ENCODE measurements at regions not wholly inside any gene's neighbourhood (a gene's known extent, or its start where the extent isn't known, plus 50 kb on each side); places are given as distances from the start of the nearest gene placed in this dataset.

DNA sequence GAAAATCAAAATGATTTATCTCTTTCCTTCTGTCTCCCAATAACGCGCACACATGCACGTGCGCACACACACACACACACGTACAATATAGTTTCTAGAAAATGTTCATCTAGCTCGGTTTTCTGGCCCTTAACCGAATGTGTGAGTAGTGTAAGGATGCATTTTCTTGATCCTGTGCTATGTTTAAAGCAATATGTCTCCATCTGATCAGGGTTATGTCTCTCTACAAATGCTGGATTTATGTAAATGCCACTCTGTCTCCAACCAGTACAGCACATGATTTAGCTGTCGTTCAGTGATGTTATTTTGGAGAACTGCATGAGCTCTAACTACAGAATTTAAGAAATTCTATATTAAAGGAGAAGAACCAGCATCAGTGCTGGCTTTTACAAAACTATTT is 198.0 kb downstream of the TJP1 start:
- TF ChIP-seq, protein P1, sequence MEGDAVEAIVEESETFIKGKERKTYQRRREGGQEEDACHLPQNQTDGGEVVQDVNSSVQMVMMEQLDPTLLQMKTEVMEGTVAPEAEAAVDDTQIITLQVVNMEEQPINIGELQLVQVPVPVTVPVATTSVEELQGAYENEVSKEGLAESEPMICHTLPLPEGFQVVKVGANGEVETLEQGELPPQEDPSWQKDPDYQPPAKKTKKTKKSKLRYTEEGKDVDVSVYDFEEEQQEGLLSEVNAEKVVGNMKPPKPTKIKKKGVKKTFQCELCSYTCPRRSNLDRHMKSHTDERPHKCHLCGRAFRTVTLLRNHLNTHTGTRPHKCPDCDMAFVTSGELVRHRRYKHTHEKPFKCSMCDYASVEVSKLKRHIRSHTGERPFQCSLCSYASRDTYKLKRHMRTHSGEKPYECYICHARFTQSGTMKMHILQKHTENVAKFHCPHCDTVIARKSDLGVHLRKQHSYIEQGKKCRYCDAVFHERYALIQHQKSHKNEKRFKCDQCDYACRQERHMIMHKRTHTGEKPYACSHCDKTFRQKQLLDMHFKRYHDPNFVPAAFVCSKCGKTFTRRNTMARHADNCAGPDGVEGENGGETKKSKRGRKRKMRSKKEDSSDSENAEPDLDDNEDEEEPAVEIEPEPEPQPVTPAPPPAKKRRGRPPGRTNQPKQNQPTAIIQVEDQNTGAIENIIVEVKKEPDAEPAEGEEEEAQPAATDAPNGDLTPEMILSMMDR (IDR thresholded peaks at IDR 0.05) = no peak
- no peaks in the 10 kb centered on the region for H3K9me3 Mint-ChIP-seq
- peaks cover 9% of the 10 kb centered on the region; the same call in 1 of the 2 replicates for H3K4me1 Mint-ChIP-seq (ENCODE audit: low read depth)
- no peak for DNase-seq
- no peak overlapping the region for H3K27ac Mint-ChIP-seq
- peaks cover 2% of the 10 kb centered on the region for H3K27me3 Mint-ChIP-seq (ENCODE audit: insufficient read depth)
- no peak overlapping the region for H3K4me3 Mint-ChIP-seq
- H3K36me3 Mint-ChIP-seq (ENCODE audit: low read depth) = no peaks in the 10 kb centered on the region

DNA sequence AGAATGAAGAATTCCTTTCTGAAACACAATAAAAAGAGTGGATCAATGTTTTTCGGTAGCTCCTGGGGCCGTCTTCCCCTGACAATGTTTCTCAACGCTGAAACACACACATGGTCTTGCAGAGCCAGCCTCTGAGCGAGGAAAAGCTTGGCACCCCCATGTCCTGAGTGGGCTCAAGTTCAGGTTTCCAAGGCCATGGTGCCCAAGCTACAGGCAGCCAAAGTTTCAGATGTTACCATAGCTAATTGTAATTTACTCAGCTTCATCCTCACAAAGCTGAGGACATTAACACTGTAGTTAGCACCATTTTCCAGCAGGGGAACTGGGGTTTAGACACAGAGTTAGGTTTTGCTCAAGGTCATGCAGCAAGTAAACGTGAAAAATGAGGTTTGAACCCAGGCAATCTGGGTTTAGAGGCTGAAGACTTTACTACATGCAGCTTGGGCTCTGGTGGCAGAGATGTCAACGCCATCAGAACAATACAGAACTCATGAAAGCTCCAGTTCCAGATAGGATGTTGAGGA is 199.1 kb downstream of the TJP1 start:
- no peak for DNase-seq

DNA sequence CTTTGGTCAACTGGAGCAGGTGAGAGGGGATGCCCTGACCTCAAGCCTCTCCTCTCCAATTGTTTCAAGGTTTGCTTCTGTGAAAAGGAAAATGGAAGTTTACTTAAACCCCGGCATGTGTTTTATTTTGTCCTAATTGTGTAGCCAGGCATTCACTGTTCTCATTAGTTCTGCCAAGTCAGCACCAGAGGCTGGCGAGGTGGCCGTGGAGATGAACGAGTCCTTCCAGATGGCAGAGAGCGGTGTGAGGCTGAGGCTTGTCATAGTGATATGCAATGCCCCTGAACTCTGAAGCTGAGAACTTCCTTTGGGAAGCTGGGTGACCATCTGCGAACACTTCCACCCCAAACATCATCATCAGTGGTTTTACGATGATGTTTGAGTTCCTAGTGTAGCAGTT is 199.6 kb downstream of the TJP1 start:
- Mint-ChIP-seq H3K9me3 (no peaks in the 10 kb centered on the region), H3K36me3 (ENCODE audit: low read depth) (no peaks in the 10 kb centered on the region), H3K27ac (no peak overlapping the region), H3K27me3 (ENCODE audit: insufficient read depth) (peaks cover 2% of the 10 kb centered on the region), H3K4me1 (ENCODE audit: low read depth) (peaks cover 14% of the 10 kb centered on the region; the same call in 1 of the 2 replicates), H3K4me3 (no peak overlapping the region; the same call in 1 of the 2 replicates)
- TF ChIP-seq, protein P1 (IDR thresholded peaks at IDR 0.05) = no peak
- DNase-seq = no peak

More for the DNA sequence above, 199.1 kb downstream of the TJP1 start:
- TF ChIP-seq, protein P1 (IDR thresholded peaks at IDR 0.05) = peak; percentile 47
- Mint-ChIP-seq H3K36me3 (ENCODE audit: low read depth) (no peaks in the 10 kb centered on the region), H3K4me3 (no peak overlapping the region; the same call in 1 of the 2 replicates), H3K9me3 (no peaks in the 10 kb centered on the region), H3K27me3 (ENCODE audit: insufficient read depth) (peaks cover 2% of the 10 kb centered on the region), H3K4me1 (ENCODE audit: low read depth) (peaks cover 14% of the 10 kb centered on the region; the same call in 1 of the 2 replicates), H3K27ac (no peak overlapping the region)

DNA sequence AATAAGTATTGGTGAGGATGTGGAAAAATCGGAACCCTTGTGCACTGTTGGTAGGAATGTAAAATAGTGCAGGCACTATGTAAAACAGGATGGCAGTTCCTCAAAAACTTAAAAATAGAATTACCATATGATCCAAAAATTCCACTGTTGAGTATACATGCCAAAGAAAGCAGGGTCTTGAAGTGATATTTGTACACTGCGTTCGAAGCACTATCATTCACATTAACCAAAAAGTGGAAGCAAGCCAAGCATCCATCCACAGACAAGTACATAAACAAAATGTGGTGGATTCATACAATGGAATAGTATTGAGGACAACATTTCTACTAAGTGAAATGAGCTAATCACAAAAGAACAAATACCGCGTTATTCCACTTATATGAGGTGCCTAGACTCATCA is 200.7 kb downstream of the TJP1 start:
- DNase-seq = no peak
- Mint-ChIP-seq H3K27ac (no peak overlapping the region), H3K27me3 (ENCODE audit: insufficient read depth) (peaks cover 2% of the 10 kb centered on the region), H3K4me3 (no peak overlapping the region), H3K36me3 (ENCODE audit: low read depth) (no peaks in the 10 kb centered on the region), H3K4me1 (ENCODE audit: low read depth) (peaks cover 21% of the 10 kb centered on the region), H3K9me3 (no peaks in the 10 kb centered on the region)
- TF ChIP-seq, protein P1 (IDR thresholded peaks at IDR 0.05) = no peak

DNA sequence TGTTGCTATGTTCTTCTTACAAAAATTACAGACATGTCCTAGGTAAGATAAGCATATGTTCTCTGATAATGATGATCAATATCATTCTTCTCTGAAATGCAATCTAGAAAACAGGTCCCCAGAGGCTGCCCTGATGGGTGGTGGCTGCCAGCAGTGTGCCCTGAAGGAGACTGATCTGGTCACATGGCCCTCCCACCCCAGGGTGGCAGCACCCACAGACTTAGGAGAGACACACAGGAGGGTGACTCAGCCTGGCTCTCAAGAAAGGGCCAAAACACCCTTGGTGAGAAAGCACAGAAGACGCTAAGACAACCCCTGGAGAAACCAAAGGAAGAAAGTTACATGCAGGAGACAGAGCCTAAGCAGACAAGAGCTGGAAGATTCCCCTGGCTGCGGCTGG is 203.7 kb downstream of the TJP1 start:
- Mint-ChIP-seq H3K9me3 (no peaks in the 10 kb centered on the region), H3K4me1 (ENCODE audit: low read depth) (peaks cover 38% of the 10 kb centered on the region), H3K4me3 (no peak overlapping the region), H3K27ac (no peak overlapping the region), H3K27me3 (ENCODE audit: insufficient read depth) (peaks cover 2% of the 10 kb centered on the region), H3K36me3 (ENCODE audit: low read depth) (no peaks in the 10 kb centered on the region)
- TF ChIP-seq, protein P1 (IDR thresholded peaks at IDR 0.05) = no peak
- no peak for DNase-seq

Measured in HFFc6 (cell line).